ENCODE measurements at regions not wholly inside any gene's neighbourhood (a gene's known extent, or its start where the extent isn't known, plus 50 kb on each side); places are given as distances from the start of the nearest gene placed in this dataset.
"Not testable (repeated sequence)": the region's sequence is repeated elsewhere in the genome, so short reads cannot be mapped to it uniquely, and the experiment has no call there.

DNA sequence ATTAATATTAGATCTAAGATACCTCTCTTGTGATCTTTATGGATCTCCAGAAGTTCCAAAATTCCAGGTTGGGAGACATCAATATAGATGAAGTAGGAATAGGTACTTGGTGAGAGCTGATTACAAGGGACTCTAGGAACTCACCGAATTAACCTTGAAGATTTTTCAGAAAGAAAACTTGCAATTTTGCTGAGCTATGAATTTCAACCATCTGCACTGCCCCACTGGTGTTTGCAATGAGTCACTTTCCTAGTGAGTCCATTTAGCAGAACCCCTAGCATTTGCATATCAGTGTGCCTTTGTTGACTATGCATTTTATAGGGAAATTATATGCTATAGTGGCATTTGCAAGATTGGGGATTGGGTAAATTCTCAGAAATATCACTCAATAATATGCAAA, 122.0 kb downstream of the CTNND1 start:
- H2AFZ ChIP-seq: no peak overlapping the region
- TF ChIP-seq EZH2phosphoT487 (IDR thresholded peaks at IDR 0.05; ENCODE audit: insufficient read depth, low read depth) (no peak), EZH2 (IDR thresholded peaks at IDR 0.05; ENCODE audit: insufficient read depth, poor library complexity, severe bottlenecking) (no peak)
- no peak overlapping the region for H3K4me3 ChIP-seq
- no peak overlapping the region for H3K4me2 ChIP-seq (ENCODE audit: unreplicated experiment)
- H4K20me1 ChIP-seq (ENCODE audit: insufficient read depth): no peaks in the 10 kb centered on the region
- H3K36me3 ChIP-seq (ENCODE audit: low read depth): no peaks in the 10 kb centered on the region
- H3K9ac ChIP-seq: no peak overlapping the region
- no peaks in the 10 kb centered on the region for H3K79me2 ChIP-seq (ENCODE audit: insufficient read depth)
- H3K27me3 ChIP-seq (replicated peaks; ENCODE audit: insufficient read depth): 0 out of 2 replicates have a peak, but pooled peaks cover 6% of the 10 kb centered on the region
- H3K4me1 ChIP-seq (ENCODE audit: insufficient read depth): no peaks in the 10 kb centered on the region
- 7 to 35% methylated on average over 1 of the region's 1 CpG for WGBS, 2 experiments (ENCODE audit: low coverage in 1 of 2, low lambda C conversion rate in 2 of 2, missing lambda C conversion rate in 2 of 2)
- no peak for DNase-seq
- H3K9me3 ChIP-seq (ENCODE audit: low read depth): no peaks in the 10 kb centered on the region
- in situ Hi-C loops (cut with MboI): no loop called here
- H3K9me2 ChIP-seq (ENCODE audit: insufficient read depth): no peaks in the 10 kb centered on the region
- no peaks in the 10 kb centered on the region for H3F3A ChIP-seq (ENCODE audit: insufficient read depth)
- no peak overlapping the region for H3K27ac ChIP-seq

DNA sequence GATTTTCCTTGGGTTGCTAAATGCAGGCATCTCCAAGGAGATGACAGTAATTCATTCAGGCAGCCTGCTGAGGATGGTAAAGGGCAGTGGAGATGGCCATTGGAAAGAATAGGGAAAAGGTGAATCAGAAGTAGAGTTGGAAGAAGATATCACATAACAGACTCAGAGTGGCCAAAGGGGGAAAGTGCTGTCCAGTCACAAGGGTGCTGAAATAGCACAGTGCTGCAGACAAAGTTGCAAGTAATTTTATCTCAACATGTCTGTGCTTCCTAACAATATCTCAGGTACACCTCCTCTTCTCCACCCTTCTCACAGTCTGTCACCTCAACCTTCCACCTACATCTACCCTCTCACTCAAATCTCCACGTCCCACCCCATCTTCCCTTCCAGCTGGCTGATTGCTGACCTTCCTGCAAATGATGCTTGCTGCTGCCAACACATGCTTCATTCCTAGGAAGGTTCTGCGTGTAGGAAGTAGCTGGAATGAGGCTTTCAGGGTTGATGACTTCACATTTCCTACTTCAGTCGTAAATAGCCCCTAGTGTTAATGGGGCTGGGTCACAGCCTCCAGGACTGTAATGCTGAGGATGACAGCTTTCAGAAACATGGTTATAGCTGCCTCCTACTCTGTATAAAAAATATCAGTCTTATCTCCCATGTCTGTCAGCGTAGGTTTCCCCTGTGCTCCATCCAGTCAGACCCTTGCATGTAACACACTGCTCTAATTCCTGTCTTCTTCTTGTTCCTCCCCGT, 123.9 kb downstream of the CTNND1 start:
- Histone ChIP-seq H3K36me3 (ENCODE audit: low read depth) (no peaks in the 10 kb centered on the region), H3K9me3 (ENCODE audit: low read depth) (no peaks in the 10 kb centered on the region), H3K9ac (no peak overlapping the region), H3K9me2 (ENCODE audit: insufficient read depth) (no peaks in the 10 kb centered on the region), H3K4me3 (no peak overlapping the region), H3K4me2 (ENCODE audit: unreplicated experiment) (no peak overlapping the region), H2AFZ (no peak overlapping the region), H3K79me2 (ENCODE audit: insufficient read depth) (no peaks in the 10 kb centered on the region), H4K20me1 (ENCODE audit: insufficient read depth) (no peaks in the 10 kb centered on the region), H3F3A (ENCODE audit: insufficient read depth) (no peaks in the 10 kb centered on the region), H3K27me3 (replicated peaks; ENCODE audit: insufficient read depth) (no peaks in the 10 kb centered on the region), H3K27ac (no peak overlapping the region), H3K4me1 (ENCODE audit: insufficient read depth) (no peaks in the 10 kb centered on the region)
- 7 to 8% methylated on average over 5 of the region's 5 CpGs for WGBS, 2 experiments (ENCODE audit: low coverage in 1 of 2, low lambda C conversion rate in 2 of 2, missing lambda C conversion rate in 2 of 2)
- DNase-seq: peak; percentile 59
- TF ChIP-seq EZH2 (IDR thresholded peaks at IDR 0.05; ENCODE audit: insufficient read depth, poor library complexity, severe bottlenecking): no peak
- in situ Hi-C loops (cut with MboI): no loop called here

DNA sequence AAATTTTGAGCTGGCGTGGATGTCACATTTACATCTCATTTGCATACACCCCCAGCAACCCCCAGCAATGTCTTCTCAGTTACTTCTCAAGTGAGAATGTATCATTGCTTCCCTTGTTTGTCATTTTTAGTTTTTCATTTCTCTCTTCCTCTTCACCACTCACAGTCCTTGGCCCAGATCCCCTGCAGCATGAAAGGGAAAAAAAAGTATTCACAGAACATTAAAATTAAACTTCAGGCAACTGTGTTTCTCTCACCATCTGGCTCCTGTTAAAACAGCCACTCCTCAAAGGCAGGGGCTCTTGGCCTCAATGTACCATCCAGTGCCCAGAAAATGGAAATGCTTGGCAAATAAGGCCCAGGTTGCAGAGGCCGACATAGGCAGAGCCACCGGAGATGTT, 126.8 kb downstream of the CTNND1 start:
- in situ Hi-C loops (cut with MboI): no loop called here
- Histone ChIP-seq H3K27ac (no peak overlapping the region), H3K9me3 (ENCODE audit: low read depth) (no peaks in the 10 kb centered on the region), H3K9me2 (ENCODE audit: insufficient read depth) (no peaks in the 10 kb centered on the region), H3K36me3 (ENCODE audit: low read depth) (no peaks in the 10 kb centered on the region), H3K79me2 (ENCODE audit: insufficient read depth) (no peaks in the 10 kb centered on the region), H4K20me1 (ENCODE audit: insufficient read depth) (no peaks in the 10 kb centered on the region), H2AFZ (no peak overlapping the region), H3K4me3 (no peak overlapping the region), H3F3A (ENCODE audit: insufficient read depth) (no peaks in the 10 kb centered on the region), H3K4me2 (ENCODE audit: unreplicated experiment) (no peak overlapping the region), H3K4me1 (ENCODE audit: insufficient read depth) (no peaks in the 10 kb centered on the region), H3K27me3 (replicated peaks; ENCODE audit: insufficient read depth) (peaks cover 6% of the 10 kb centered on the region; the same call in 1 of the 2 replicates), H3K9ac (no peak overlapping the region)
- WGBS, 2 experiments (ENCODE audit: low coverage in 1 of 2, low lambda C conversion rate in 2 of 2, missing lambda C conversion rate in 2 of 2): 56 to 69% methylated on average over 3 of the region's 3 CpGs
- TF ChIP-seq EZH2phosphoT487 (IDR thresholded peaks at IDR 0.05; ENCODE audit: insufficient read depth, low read depth): no peak
- TF ChIP-seq EZH2 (IDR thresholded peaks at IDR 0.05; ENCODE audit: insufficient read depth, poor library complexity, severe bottlenecking): no peak
- DNase-seq: no peak

DNA sequence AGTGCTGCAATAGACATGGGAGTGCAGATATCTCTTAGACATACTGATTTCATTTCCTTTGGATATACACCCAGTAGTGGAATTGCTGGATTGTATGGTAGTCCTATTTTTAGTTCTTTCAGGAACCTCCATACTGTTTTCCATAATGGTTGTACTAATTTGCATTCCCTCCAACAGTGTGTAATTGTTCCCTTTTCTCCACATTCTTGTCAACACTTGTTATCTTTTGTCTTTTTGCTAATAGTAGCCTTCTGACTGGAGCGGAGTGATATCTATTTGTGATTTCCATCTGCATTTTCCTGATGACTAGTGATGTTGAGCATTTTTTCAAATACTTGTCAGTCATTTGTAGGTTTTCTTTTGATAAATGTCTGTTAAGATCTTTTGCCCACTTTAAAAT, 128.9 kb downstream of the CTNND1 start:
- no peaks in the 10 kb centered on the region for H3K79me2 ChIP-seq (ENCODE audit: insufficient read depth)
- H3K4me2 ChIP-seq (ENCODE audit: unreplicated experiment): no peak overlapping the region
- no peak overlapping the region for H2AFZ ChIP-seq
- H3K27ac ChIP-seq: no peak overlapping the region
- peaks cover 6% of the 10 kb centered on the region; the same call in 1 of the 2 replicates for H3K27me3 ChIP-seq (replicated peaks; ENCODE audit: insufficient read depth)
- no peak overlapping the region for H3K9ac ChIP-seq
- 41 to 50% methylated on average over 1 of the region's 1 CpG for WGBS, 2 experiments (ENCODE audit: low coverage in 1 of 2, low lambda C conversion rate in 2 of 2, missing lambda C conversion rate in 2 of 2)
- H3F3A ChIP-seq (ENCODE audit: insufficient read depth): no peaks in the 10 kb centered on the region
- H3K9me2 ChIP-seq (ENCODE audit: insufficient read depth): no peaks in the 10 kb centered on the region
- H3K4me3 ChIP-seq: no peak overlapping the region
- no peaks in the 10 kb centered on the region for H4K20me1 ChIP-seq (ENCODE audit: insufficient read depth)
- in situ Hi-C loops (cut with MboI): no loop called here
- H3K36me3 ChIP-seq (ENCODE audit: low read depth): no peaks in the 10 kb centered on the region
- no peaks in the 10 kb centered on the region for H3K9me3 ChIP-seq (ENCODE audit: low read depth)
- TF ChIP-seq EZH2 (IDR thresholded peaks at IDR 0.05; ENCODE audit: insufficient read depth, poor library complexity, severe bottlenecking) (no peak), EZH2phosphoT487 (IDR thresholded peaks at IDR 0.05; ENCODE audit: insufficient read depth, low read depth) (no peak)
- DNase-seq: no peak
- no peaks in the 10 kb centered on the region for H3K4me1 ChIP-seq (ENCODE audit: insufficient read depth)

DNA sequence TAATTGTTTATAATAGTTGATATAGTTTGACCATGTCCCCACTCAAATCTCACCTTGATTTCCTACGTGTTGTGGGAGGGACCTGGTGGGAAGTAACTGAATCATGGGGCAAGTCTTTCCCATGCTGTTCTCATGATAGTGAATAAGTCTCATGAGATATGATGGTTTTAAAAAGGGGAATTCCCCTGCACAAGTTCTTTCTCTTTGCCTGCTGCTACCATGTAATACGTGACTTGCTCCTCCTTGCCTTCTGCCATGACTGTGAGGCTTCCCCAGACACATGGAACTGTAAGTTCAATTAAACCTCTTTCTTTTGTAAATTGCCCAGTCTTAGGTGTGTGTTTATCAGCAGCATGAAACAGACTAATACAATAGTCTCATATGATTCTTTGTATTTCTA, 130.5 kb upstream of the OR9Q1 start:
- 22 to 45% methylated on average over 2 of the region's 2 CpGs for WGBS, 2 experiments (ENCODE audit: low coverage in 1 of 2, low lambda C conversion rate in 2 of 2, missing lambda C conversion rate in 2 of 2)
- H4K20me1 ChIP-seq (ENCODE audit: insufficient read depth); H3K4me2 ChIP-seq (ENCODE audit: unreplicated experiment); H3K27me3 ChIP-seq (replicated peaks; ENCODE audit: insufficient read depth); H3K79me2 ChIP-seq (ENCODE audit: insufficient read depth); H3K9ac ChIP-seq; in situ Hi-C loops (cut with MboI); DNase-seq; H3K9me2 ChIP-seq (ENCODE audit: insufficient read depth); H3K36me3 ChIP-seq (ENCODE audit: low read depth); H3K4me3 ChIP-seq; H3F3A ChIP-seq (ENCODE audit: insufficient read depth); H2AFZ ChIP-seq; H3K27ac ChIP-seq; H3K9me3 ChIP-seq (ENCODE audit: low read depth); H3K4me1 ChIP-seq (ENCODE audit: insufficient read depth): not testable (repeated sequence)

All from GM23248 (cell line).